Mesodermal cell (in vitro differentiated cells): ENCODE measurements at regions not wholly inside any gene's neighbourhood (a gene's known extent, or its start where the extent isn't known, plus 50 kb on each side); places are given as distances from the start of the nearest gene placed in this dataset.
"Not testable (repeated sequence)": the region's sequence is repeated elsewhere in the genome, so short reads cannot be mapped to it uniquely, and the experiment has no call there.

Experiments used
- H3K27ac ChIP-seq: 2 replicates; pipeline ENCODE4 v1.7.0; 2013; ENCODE audit warnings: mild to moderate bottlenecking, low read depth, low read length, moderate library complexity; ENCODE audit not compliant: severe bottlenecking
- H3K36me3 ChIP-seq: 2 replicates; pipeline ENCODE4 v1.7.1; 2013; ENCODE audit warnings: mild to moderate bottlenecking, low read length, moderate library complexity; ENCODE audit not compliant: control insufficient read depth, insufficient read depth
- H3K4me1 ChIP-seq: one replicate; pipeline ENCODE4 v1.7.1; 2013; ENCODE audit warnings: mild to moderate bottlenecking, low read length; ENCODE audit not compliant: insufficient read depth, control insufficient read depth, poor library complexity, severe bottlenecking
- H3K4me3 ChIP-seq: 2 replicates; pipeline ENCODE4 v1.7.0; 2013; ENCODE audit warnings: low read length, control low read depth, mild to moderate bottlenecking; ENCODE audit not compliant: insufficient read depth, poor library complexity, severe bottlenecking; ENCODE audit errors: extremely low read depth
- H3K9me3 ChIP-seq: 2 replicates; pipeline ENCODE4 v1.7.1; 2013; ENCODE audit warnings: mild to moderate bottlenecking, low read length, moderate library complexity; ENCODE audit not compliant: control insufficient read depth
- WGBS, 2 experiments: methylation state at CpG; one replicate each; pipeline ENCODE4 v1.1.5; 2013; ENCODE audit warnings: missing lambda C conversion rate in 2 of 2; ENCODE audit not compliant: insufficient coverage in 2 of 2; 5-methylcytosine and 5-hydroxymethylcytosine counted together

DNA sequence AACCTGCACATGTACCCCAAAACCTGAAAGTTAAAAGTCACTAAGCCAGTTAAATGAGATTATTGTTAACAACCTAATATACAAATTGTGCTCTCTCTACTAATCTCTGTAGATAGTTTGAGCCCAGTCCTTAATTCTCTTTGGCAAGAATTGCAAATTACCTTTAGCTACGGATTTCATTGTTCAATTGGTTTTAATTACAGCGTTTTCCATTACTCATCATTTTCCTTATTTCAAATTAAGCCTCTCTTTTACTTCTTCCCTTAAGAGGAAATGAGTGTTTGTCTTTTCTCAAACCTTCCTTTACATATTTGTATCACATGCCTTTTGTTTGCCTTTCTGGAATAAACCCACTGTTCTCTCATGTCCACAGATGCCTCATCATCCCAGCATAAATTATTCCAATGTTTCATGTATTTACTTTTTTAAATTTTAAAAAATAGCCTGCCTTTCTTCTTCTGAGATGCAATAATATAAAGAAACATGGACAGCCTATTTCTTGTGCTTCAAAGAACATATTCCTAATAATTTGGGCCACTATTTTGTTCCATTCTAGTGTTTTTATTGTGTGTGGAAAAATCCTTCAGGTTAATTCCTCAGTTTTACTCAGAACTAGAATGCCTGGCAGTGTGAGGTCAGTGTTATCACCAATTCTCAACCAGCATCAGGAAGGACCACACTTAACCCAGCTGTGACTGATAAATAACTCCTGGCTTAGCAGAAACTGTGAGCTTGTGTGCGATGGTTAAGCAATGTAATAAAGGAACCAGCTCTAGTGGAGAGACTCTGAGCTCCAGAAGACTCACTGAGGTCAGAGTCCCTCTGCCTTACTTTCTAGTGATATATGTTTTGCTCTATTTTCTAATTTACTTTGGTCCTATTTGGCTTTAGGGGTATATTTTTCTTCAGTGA, 600.5 kb downstream of the LTN1 start:
- H3K27ac ChIP-seq: no peak overlapping the region
- no peaks in the 10 kb centered on the region for H3K36me3 ChIP-seq
- H3K9me3 ChIP-seq: no peaks in the 10 kb centered on the region
- WGBS, 2 experiments: 80 to 82% methylated on average over 2 to 3 of the region's 3 CpGs
- no peak overlapping the region for H3K4me3 ChIP-seq
- no peaks in the 10 kb centered on the region for H3K4me1 ChIP-seq

DNA sequence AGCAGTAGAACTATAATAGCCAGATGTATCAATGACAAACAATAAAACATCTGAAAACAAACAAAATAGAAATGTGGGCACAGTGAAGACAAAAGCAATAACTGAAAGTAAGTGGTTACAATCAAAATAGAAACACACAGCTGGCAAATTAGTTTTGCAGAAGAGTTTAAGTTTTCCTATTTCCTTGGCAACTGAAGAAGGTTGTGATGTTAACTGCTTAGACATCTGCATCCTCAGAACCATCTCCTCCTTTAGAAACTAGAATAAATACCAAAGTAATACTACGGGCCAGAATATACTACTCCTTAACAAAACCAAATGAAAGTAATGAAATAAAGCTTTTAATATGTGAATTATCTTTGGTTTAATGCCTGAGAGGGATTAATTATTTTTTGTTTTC, 605.5 kb downstream of the LTN1 start:
- WGBS, 2 experiments: no CpG with 5 or more reads among the region's 1 CpG
- H3K9me3 ChIP-seq: no peaks in the 10 kb centered on the region
- H3K36me3 ChIP-seq: no peaks in the 10 kb centered on the region
- H3K4me1 ChIP-seq: no peaks in the 10 kb centered on the region
- H3K4me3 ChIP-seq: no peak overlapping the region
- no peak overlapping the region for H3K27ac ChIP-seq

DNA sequence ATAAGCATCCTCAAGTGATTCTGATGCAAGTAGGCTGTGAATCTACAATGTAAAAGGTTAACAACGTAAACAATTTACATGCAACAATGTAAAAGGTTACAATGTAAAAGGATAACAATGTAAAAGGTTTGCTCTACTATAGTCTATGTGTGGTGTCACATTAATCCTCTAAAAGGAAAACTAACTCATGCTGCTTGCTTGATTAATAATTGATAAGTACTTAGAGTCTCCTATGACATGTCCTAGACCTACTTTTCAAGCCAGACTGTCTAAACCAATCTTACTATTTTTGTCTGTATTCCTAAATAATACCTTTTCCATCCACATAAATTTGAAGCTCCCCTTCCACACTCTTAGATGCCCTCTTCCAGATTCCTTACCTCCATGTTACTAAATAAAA, 606.8 kb downstream of the LTN1 start:
- Histone ChIP-seq H3K36me3 (no peaks in the 10 kb centered on the region), H3K4me1 (no peaks in the 10 kb centered on the region), H3K4me3 (no peak overlapping the region), H3K9me3 (no peaks in the 10 kb centered on the region), H3K27ac (no peak overlapping the region)
- WGBS, 2 experiments: no CpG with 5 or more reads among the region's 1 CpG

DNA sequence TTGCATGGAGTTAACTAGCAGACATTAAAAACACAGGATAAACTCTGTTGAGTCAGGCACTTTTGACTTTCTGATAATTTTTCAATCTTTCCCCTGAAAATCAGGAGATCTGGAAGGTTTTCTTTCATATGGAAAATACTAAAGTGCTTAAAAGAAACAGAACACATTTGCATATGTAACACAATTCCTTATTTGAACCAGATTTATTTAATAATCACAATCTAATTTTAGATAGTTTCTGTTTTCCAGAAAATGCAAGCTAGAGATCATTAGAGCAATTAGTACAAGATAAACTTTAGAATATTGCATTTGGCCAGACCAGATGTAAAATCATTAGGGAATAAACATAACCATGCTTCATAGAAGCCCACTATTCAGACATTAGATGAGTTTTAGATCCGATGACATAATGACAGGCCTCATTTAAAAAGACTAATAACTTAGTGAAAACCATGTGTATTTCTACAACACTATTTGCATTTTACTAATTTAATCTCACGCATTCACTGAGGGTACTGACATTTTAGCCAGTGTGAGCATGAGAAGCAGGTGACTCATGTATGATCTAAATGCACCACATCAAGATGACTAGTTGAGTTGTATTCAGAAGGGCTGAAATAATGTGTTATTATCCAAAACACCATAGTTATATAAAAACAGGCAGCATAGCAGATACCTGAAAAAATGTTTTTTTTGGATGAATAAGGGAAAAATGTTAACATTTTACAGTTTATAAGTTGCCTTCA, 611.5 kb downstream of the LTN1 start:
- H3K36me3 ChIP-seq, H3K27ac ChIP-seq, H3K4me3 ChIP-seq, H3K4me1 ChIP-seq, H3K9me3 ChIP-seq: not testable (repeated sequence)
- 100% methylated on average over 1 of the region's 2 CpGs; no CpG with 5 or more reads in 1 of the 2 experiments for WGBS, 2 experiments

DNA sequence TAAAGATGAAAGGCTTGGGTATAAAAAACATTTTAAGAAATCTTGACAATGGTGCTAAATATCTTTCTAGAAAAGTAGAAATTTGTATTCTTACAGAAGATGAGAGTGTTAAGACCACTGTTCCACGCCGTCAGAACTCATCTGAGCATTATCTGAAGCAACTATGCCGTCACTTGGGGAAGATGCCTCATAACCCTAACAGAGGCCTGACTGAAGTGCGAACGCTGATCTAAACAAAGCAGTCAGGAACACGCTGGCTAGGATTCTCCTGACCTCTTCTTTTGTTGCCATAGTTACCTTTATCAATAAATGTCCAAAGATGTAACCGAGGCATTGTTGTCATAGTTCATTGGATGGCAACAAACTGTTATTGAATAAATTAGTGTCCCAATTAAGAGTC, 612.4 kb downstream of the LTN1 start:
- no peaks in the 10 kb centered on the region for H3K36me3 ChIP-seq
- H3K27ac ChIP-seq: no peak overlapping the region
- no peak overlapping the region for H3K4me3 ChIP-seq
- H3K4me1 ChIP-seq: no peaks in the 10 kb centered on the region
- H3K9me3 ChIP-seq: no peaks in the 10 kb centered on the region
- 84 to 88% methylated on average over 5 to 6 of the region's 7 CpGs for WGBS, 2 experiments

DNA sequence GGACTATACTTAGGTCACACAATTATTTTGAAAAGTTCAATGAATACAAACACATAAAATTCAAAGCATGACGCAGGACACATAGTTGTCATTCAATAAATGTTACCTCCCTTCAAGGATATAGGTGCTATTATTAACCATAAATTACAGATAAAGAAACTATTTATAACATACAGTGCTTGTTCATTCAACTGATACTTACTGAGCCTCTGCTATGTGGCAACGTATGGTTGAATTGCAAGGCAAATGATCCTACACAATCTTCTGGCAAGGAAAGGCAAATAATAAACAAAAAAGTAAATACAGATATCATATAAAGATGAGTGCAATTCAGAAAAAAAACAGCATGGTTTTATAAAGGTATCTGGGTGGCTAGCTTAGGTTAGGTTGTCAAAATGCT, 614.7 kb downstream of the LTN1 start:
- H3K4me1 ChIP-seq: no peaks in the 10 kb centered on the region
- no peaks in the 10 kb centered on the region for H3K9me3 ChIP-seq
- no peaks in the 10 kb centered on the region for H3K36me3 ChIP-seq
- WGBS, 2 experiments: no CpG with 5 or more reads among the region's 2 CpGs
- no peak overlapping the region for H3K4me3 ChIP-seq
- H3K27ac ChIP-seq: no peak overlapping the region

DNA sequence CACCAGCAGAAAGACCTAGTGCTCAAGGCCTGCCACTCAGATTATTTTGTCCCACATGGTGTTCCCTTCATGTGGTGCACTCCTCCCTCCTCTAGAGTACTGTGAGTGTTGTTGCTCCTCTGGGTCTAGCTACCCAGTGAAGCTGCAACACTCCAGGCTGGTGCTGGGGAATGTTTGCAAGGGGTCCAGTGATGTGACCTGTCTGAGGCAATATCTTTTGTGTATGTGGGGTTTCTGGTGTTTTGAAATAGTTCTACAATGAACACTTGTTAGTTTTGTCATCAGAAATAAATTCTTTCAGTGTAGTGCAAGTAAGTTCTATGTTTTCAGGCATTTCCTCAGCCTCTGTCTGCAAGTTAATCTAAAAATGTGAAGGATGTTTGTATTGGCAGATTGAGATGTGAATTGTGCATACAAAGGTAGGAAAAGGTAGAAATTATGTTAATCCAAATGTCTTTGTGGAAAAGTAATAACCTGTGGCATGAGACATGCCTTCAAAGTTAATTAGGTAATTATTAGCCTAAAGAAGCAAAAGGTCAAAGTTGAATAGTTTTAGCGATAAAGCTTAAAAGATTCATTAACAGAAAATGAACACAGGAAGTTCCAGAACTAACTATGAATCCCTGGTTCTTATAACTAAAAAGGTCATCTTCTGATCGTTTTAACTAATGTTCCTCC, 616.8 kb downstream of the LTN1 start:
- 80 to 100% methylated on average over 1 of the region's 2 CpGs for WGBS, 2 experiments

DNA sequence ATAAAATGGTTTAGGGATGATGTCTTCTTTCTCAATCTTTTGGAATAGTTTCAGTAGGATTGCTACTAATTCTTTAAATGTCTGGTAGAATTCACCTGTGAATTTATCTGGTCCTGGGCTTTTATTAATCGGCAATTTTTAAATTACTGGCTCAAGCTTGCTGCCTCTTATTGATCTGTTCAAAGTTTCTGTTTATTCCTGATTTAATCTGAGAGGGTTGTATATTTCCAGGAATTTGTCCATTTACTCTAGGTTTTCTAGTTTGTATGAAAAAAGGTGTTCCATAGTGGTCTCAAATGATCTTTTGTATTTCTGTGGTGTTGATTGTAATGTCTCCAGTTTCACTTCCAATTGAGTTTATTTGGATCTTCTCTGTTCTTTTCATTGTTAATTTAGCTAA, 617.8 kb downstream of the LTN1 start:
- H3K4me3 ChIP-seq: no peak overlapping the region
- H3K4me1 ChIP-seq: no peaks in the 10 kb centered on the region
- no peaks in the 10 kb centered on the region for H3K36me3 ChIP-seq
- H3K27ac ChIP-seq: no peak overlapping the region
- 100% methylated on average over 1 of the region's 1 CpG; no CpG with 5 or more reads in 1 of the 2 experiments for WGBS, 2 experiments
- H3K9me3 ChIP-seq: no peaks in the 10 kb centered on the region

More for the DNA sequence above, 616.8 kb downstream of the LTN1 start:
- Histone ChIP-seq H3K4me3 (no peak overlapping the region), H3K4me1 (no peaks in the 10 kb centered on the region), H3K36me3 (no peaks in the 10 kb centered on the region), H3K9me3 (no peaks in the 10 kb centered on the region), H3K27ac (no peak overlapping the region)

DNA sequence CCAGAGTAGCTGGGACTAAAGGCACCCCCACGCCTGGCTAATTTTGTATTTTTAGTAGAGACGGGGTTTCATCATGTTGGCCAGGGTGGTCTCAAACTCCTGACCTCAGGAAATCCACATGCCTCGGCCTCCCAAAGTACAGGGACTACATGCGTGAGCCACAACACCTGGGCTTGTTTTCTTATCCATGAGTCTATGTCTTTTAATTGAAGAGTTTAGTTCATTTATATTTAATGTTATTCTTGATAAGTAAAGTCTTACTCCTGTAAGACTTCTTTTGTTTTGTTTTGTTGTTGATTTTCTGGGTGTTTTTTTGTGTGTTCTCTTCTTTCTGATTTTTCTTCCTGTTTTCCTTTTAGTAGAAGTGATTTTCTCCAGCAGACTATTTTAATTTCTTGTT, 621.0 kb downstream of the LTN1 start:
- H3K4me1 ChIP-seq: no peaks in the 10 kb centered on the region
- 81 to 100% methylated on average over 2 to 3 of the region's 4 CpGs for whole genome bisulfite sequencing, 2 experiments
- no peaks in the 10 kb centered on the region for H3K9me3 ChIP-seq
- no peaks in the 10 kb centered on the region for H3K36me3 ChIP-seq
- H3K4me3 ChIP-seq: no peak overlapping the region
- no peak overlapping the region for H3K27ac ChIP-seq

DNA sequence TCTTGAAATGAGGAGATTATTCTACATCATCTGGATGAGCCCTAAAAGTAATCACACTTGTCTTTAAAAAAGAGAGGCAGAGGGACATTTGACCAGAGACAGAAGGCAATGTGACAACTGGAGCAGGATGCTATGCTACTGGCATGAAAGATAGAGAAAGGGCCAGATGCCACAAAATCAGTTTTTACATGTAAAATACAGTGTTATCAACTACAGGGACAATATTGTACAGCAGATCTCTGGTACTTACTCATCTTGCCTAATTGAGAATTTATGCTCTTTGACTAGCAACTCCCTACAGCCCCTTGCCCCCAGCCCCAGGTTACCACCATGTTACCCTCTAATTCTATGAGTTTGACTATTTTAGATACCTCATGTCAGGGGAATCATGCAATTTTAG, 633.4 kb downstream of the LTN1 start:
- Histone ChIP-seq H3K4me3 (no peak overlapping the region), H3K9me3 (no peaks in the 10 kb centered on the region), H3K36me3 (no peaks in the 10 kb centered on the region), H3K4me1 (no peaks in the 10 kb centered on the region), H3K27ac (no peak overlapping the region)
